ENCODE measurements at regions not wholly inside any gene's neighbourhood (a gene's known extent, or its start where the extent isn't known, plus 50 kb on each side); places are given as distances from the start of the nearest gene placed in this dataset.

GRCh38 chr4:120440730-120441129, 374.1 kb upstream of the MAD2L1 start:
- no peak for DNase-seq (ENCODE audit: low spot score)
- Histone ChIP-seq H2AFZ (ENCODE audit: low read length) (peak overlapping the region; percentile 51), H2BK5ac (ENCODE audit: low read length) (no peak overlapping the region), H3K36me3 (replicated peaks in 1 of 2; ENCODE audit: control insufficient read depth in 2 of 2, insufficient read depth in 2 of 2, low read length in 2 of 2) (no peaks in the 10 kb centered on the region), H4K8ac (ENCODE audit: low read depth, low read length) (no peak overlapping the region), H2BK120ac (ENCODE audit: low read depth, low read length) (no peak overlapping the region), H3K79me1 (ENCODE audit: low read depth, low read length) (no peaks in the 10 kb centered on the region), H3K18ac (ENCODE audit: low read length) (no peak overlapping the region), H3K27ac (replicated peaks; ENCODE audit: low read length) (no peak overlapping the region), H3K9me3 (replicated peaks in 1 of 2; ENCODE audit: control insufficient read depth in 2 of 2, insufficient read depth in 1 of 2, low read depth in 1 of 2, low read length in 2 of 2) (no peaks in the 10 kb centered on the region), H3K4me2 (ENCODE audit: insufficient read depth, low read length, poor library complexity, severe bottlenecking) (no peak overlapping the region), H2AK5ac (ENCODE audit: low read depth, low read length) (no peak overlapping the region), H4K91ac (ENCODE audit: low read depth, low read length, poor library complexity) (no peak overlapping the region), H2BK12ac (ENCODE audit: low read length) (no peak overlapping the region), H3K4me3 (ENCODE audit: low read length in 2 of 2) (no peak overlapping the region), H3K27me3 (ENCODE audit: control insufficient read depth in 3 of 3, insufficient read depth in 3 of 3, low read depth in 1 of 3, low read length in 3 of 3) (peaks cover 0 to 1% (median 0%) of the 10 kb centered on the region in 3 experiments), H3K9ac (ENCODE audit: low read depth, low read length, poor library complexity) (no peak overlapping the region), H3K14ac (ENCODE audit: low read length) (no peak overlapping the region), H3K23ac (ENCODE audit: low read depth, low read length, poor library complexity) (no peak overlapping the region), H2BK15ac (ENCODE audit: low read length) (no peak overlapping the region), H3K4ac (ENCODE audit: low read length) (no peak overlapping the region), H3K4me1 (ENCODE audit: control insufficient read depth in 2 of 2, insufficient read depth in 1 of 2, low read depth in 1 of 2, low read length in 2 of 2) (no peaks in the 10 kb centered on the region)
- WGBS, 2 donors (ENCODE audit: extremely low coverage in 2 of 2, insufficient read length in 2 of 2, insufficient replicate concordance in 1 of 2): no CpG with 5 or more reads among the region's 3 CpGs

GRCh38 chr4:120435179-120435578, 368.5 kb upstream of the MAD2L1 start:
- Histone ChIP-seq H3K27ac (replicated peaks; ENCODE audit: low read length) (no peak overlapping the region), H3K4ac (ENCODE audit: low read length) (no peak overlapping the region), H3K9ac (ENCODE audit: low read depth, low read length, poor library complexity) (no peak overlapping the region), H3K23ac (ENCODE audit: low read depth, low read length, poor library complexity) (no peak overlapping the region), H3K27me3 (ENCODE audit: control insufficient read depth in 3 of 3, insufficient read depth in 3 of 3, low read depth in 1 of 3, low read length in 3 of 3) (peaks cover 0 to 1% (median 0%) of the 10 kb centered on the region in 3 experiments), H2BK120ac (ENCODE audit: low read depth, low read length) (no peak overlapping the region), H3K4me1 (ENCODE audit: control insufficient read depth in 2 of 2, insufficient read depth in 1 of 2, low read depth in 1 of 2, low read length in 2 of 2) (peaks cover 0 to 10% of the 10 kb centered on the region in 2 donors), H2AK5ac (ENCODE audit: low read depth, low read length) (no peak overlapping the region), H3K18ac (ENCODE audit: low read length) (no peak overlapping the region), H3K79me1 (ENCODE audit: low read depth, low read length) (no peaks in the 10 kb centered on the region), H3K4me2 (ENCODE audit: insufficient read depth, low read length, poor library complexity, severe bottlenecking) (no peak overlapping the region), H2BK5ac (ENCODE audit: low read length) (no peak overlapping the region), H2AFZ (ENCODE audit: low read length) (peak overlapping the region; percentile 86), H2BK15ac (ENCODE audit: low read length) (no peak overlapping the region), H4K8ac (ENCODE audit: low read depth, low read length) (no peak overlapping the region), H2BK12ac (ENCODE audit: low read length) (no peak overlapping the region), H3K9me3 (replicated peaks in 1 of 2; ENCODE audit: control insufficient read depth in 2 of 2, insufficient read depth in 1 of 2, low read depth in 1 of 2, low read length in 2 of 2) (no peaks in the 10 kb centered on the region), H3K4me3 (ENCODE audit: low read length in 2 of 2) (no peak overlapping the region), H3K36me3 (replicated peaks in 1 of 2; ENCODE audit: control insufficient read depth in 2 of 2, insufficient read depth in 2 of 2, low read length in 2 of 2) (no peaks in the 10 kb centered on the region), H4K91ac (ENCODE audit: low read depth, low read length, poor library complexity) (no peak overlapping the region), H3K14ac (ENCODE audit: low read length) (no peak overlapping the region)
- no CpG with 5 or more reads among the region's 5 CpGs for WGBS, 2 donors (ENCODE audit: extremely low coverage in 2 of 2, insufficient read length in 2 of 2, insufficient replicate concordance in 1 of 2)
- DNase-seq (ENCODE audit: low spot score): no peak

- H2BK5ac ChIP-seq (ENCODE audit: low read length): no peak overlapping the region
- no peak overlapping the region for H2BK12ac ChIP-seq (ENCODE audit: low read length)
- WGBS, 2 donors (ENCODE audit: extremely low coverage in 2 of 2, insufficient read length in 2 of 2, insufficient replicate concordance in 1 of 2): no CpG with 5 or more reads among the region's 2 CpGs
- H2BK120ac ChIP-seq (ENCODE audit: low read depth, low read length): no peak overlapping the region
- no peak overlapping the region for H3K14ac ChIP-seq (ENCODE audit: low read length)
- peak overlapping the region; percentile 86 for H2AFZ ChIP-seq (ENCODE audit: low read length)
- no peak for DNase-seq (ENCODE audit: low spot score)
- H3K23ac ChIP-seq (ENCODE audit: low read depth, low read length, poor library complexity): no peak overlapping the region
- H3K9ac ChIP-seq (ENCODE audit: low read depth, low read length, poor library complexity): no peak overlapping the region
- no peak overlapping the region for H2AK5ac ChIP-seq (ENCODE audit: low read depth, low read length)
- H3K4me3 ChIP-seq (ENCODE audit: low read length in 2 of 2): no peak overlapping the region
- H3K27ac ChIP-seq (replicated peaks; ENCODE audit: low read length): no peak overlapping the region
- H3K4me2 ChIP-seq (ENCODE audit: insufficient read depth, low read length, poor library complexity, severe bottlenecking): no peak overlapping the region
- no peak overlapping the region for H4K91ac ChIP-seq (ENCODE audit: low read depth, low read length, poor library complexity)
- H3K4me1 ChIP-seq (ENCODE audit: control insufficient read depth in 2 of 2, insufficient read depth in 1 of 2, low read depth in 1 of 2, low read length in 2 of 2): peaks cover 0 to 10% of the 10 kb centered on the region in 2 donors
- H3K79me1 ChIP-seq (ENCODE audit: low read depth, low read length): no peaks in the 10 kb centered on the region
- H4K8ac ChIP-seq (ENCODE audit: low read depth, low read length): no peak overlapping the region
- peaks cover 0 to 1% (median 0%) of the 10 kb centered on the region in 3 experiments for H3K27me3 ChIP-seq (ENCODE audit: control insufficient read depth in 3 of 3, insufficient read depth in 3 of 3, low read depth in 1 of 3, low read length in 3 of 3)
- H3K4ac ChIP-seq (ENCODE audit: low read length): no peak overlapping the region
- H3K36me3 ChIP-seq (replicated peaks in 1 of 2; ENCODE audit: control insufficient read depth in 2 of 2, insufficient read depth in 2 of 2, low read length in 2 of 2): no peaks in the 10 kb centered on the region
- H3K9me3 ChIP-seq (replicated peaks in 1 of 2; ENCODE audit: control insufficient read depth in 2 of 2, insufficient read depth in 1 of 2, low read depth in 1 of 2, low read length in 2 of 2): no peaks in the 10 kb centered on the region
- H3K18ac ChIP-seq (ENCODE audit: low read length): no peak overlapping the region
- no peak overlapping the region for H2BK15ac ChIP-seq (ENCODE audit: low read length)
Observed at GRCh38 chr4:120434756-120435155, 368.1 kb upstream of the MAD2L1 start.

DNA sequence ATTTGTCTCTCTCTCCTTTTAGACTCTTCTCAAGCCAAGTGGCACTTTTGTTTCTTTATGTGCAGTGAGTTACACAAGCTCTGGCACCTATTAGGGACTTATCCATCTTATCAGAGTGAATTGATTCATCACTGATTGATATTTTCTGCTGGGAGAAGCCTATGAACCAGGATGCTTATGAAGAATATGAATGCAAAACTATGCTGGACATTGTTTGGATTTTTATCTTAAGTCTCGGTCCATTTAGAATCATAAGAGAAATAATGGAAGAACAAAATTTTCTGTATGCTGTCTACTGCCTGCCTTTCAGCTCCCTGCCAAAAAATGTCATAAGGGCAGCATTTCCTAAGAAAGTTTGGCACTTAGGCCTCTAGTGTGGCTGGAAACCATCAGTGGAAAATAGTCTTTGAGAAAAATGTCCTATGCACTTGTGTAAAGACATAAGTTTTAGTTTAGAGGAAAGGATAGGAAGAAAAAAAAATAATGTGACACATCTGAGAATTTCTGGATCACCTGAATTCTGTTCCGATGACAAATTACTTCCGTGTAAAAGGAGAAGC, 365.7 kb upstream of the MAD2L1 start:
- H3K9ac ChIP-seq (ENCODE audit: low read depth, low read length, poor library complexity): no peak overlapping the region
- H3K79me1 ChIP-seq (ENCODE audit: low read depth, low read length): no peaks in the 10 kb centered on the region
- no peak overlapping the region for H2BK120ac ChIP-seq (ENCODE audit: low read depth, low read length)
- no peak overlapping the region for H2BK15ac ChIP-seq (ENCODE audit: low read length)
- H3K4me2 ChIP-seq (ENCODE audit: insufficient read depth, low read length, poor library complexity, severe bottlenecking): no peak overlapping the region
- H3K27me3 ChIP-seq (ENCODE audit: control insufficient read depth in 3 of 3, insufficient read depth in 3 of 3, low read depth in 1 of 3, low read length in 3 of 3): peaks cover 0 to 1% (median 0%) of the 10 kb centered on the region in 3 experiments
- DNase-seq (ENCODE audit: low spot score): no peak
- no peak overlapping the region for H3K4me3 ChIP-seq (ENCODE audit: low read length in 2 of 2)
- H2AK5ac ChIP-seq (ENCODE audit: low read depth, low read length): no peak overlapping the region
- WGBS, 2 donors (ENCODE audit: extremely low coverage in 2 of 2, insufficient read length in 2 of 2, insufficient replicate concordance in 1 of 2): no CpG with 5 or more reads among the region's 3 CpGs
- H3K14ac ChIP-seq (ENCODE audit: low read length): no peak overlapping the region
- H3K9me3 ChIP-seq (replicated peaks in 1 of 2; ENCODE audit: control insufficient read depth in 2 of 2, insufficient read depth in 1 of 2, low read depth in 1 of 2, low read length in 2 of 2): no peaks in the 10 kb centered on the region
- H3K18ac ChIP-seq (ENCODE audit: low read length): no peak overlapping the region
- H3K23ac ChIP-seq (ENCODE audit: low read depth, low read length, poor library complexity): no peak overlapping the region
- H4K8ac ChIP-seq (ENCODE audit: low read depth, low read length): no peak overlapping the region
- no peak overlapping the region for H2BK5ac ChIP-seq (ENCODE audit: low read length)
- H3K27ac ChIP-seq (replicated peaks; ENCODE audit: low read length): no peak overlapping the region
- no peak overlapping the region for H2BK12ac ChIP-seq (ENCODE audit: low read length)
- H3K4me1 ChIP-seq (ENCODE audit: control insufficient read depth in 2 of 2, insufficient read depth in 1 of 2, low read depth in 1 of 2, low read length in 2 of 2): peaks cover 0 to 10% of the 10 kb centered on the region in 2 donors
- no peak overlapping the region for H4K91ac ChIP-seq (ENCODE audit: low read depth, low read length, poor library complexity)
- H3K36me3 ChIP-seq (replicated peaks in 1 of 2; ENCODE audit: control insufficient read depth in 2 of 2, insufficient read depth in 2 of 2, low read length in 2 of 2): no peaks in the 10 kb centered on the region
- no peak overlapping the region for H3K4ac ChIP-seq (ENCODE audit: low read length)
- no peak overlapping the region for H2AFZ ChIP-seq (ENCODE audit: low read length)
